Neural progenitor cell (in vitro differentiated cells): ENCODE measurements at regions not wholly inside any gene's neighbourhood (a gene's known extent, or its start where the extent isn't known, plus 50 kb on each side); places are given as distances from the start of the nearest gene placed in this dataset.

Experiments
- DNase-seq: peaks from one replicate; pipeline ENCODE4 v3.0.0-alpha.2; 2016; ENCODE audit warnings: low spot score
- H2AFZ ChIP-seq: fragments of 200-600 bp; sonication (generic); replicated peaks from 2 replicates; pipeline ENCODE4 v1.6.1; 2016; ENCODE audit warnings: antibody characterized with exemption
- H3F3A ChIP-seq: fragments of 200-600 bp; sonication (generic); 2 replicates; pipeline ENCODE4 v1.6.1; 2016; ENCODE audit warnings: antibody characterized with exemption, low read depth
- H3K27ac ChIP-seq: fragments of 200-600 bp; sonication (generic); 2 replicates; pipeline ENCODE4 v1.5.1; 2016; ENCODE audit warnings: mild to moderate bottlenecking
- H3K27me3 ChIP-seq: fragments of 200-600 bp; sonication (generic); 2 replicates; pipeline ENCODE4 v1.6.1; 2016; ENCODE audit warnings: mild to moderate bottlenecking, moderate library complexity
- H3K36me3 ChIP-seq: fragments of 200-600 bp; sonication (generic); 2 replicates; pipeline ENCODE4 v1.5.1; 2016
- H3K4me1 ChIP-seq: fragments of 200-600 bp; sonication (generic); 2 replicates; pipeline ENCODE4 v1.6.1; 2016; ENCODE audit warnings: mixed run types
- H3K4me2 ChIP-seq: fragments of 200-600 bp; sonication (generic); 2 replicates; pipeline ENCODE4 v1.6.1; 2016
- H3K4me3 ChIP-seq: fragments of 200-600 bp; sonication (generic); 2 replicates; pipeline ENCODE4 v1.5.1; 2016
- H3K79me2 ChIP-seq: fragments of 200-600 bp; sonication (generic); 2 replicates; pipeline ENCODE4 v1.6.1; 2016; ENCODE audit warnings: low read depth
- H3K9ac ChIP-seq: fragments of 200-600 bp; sonication (generic); 2 replicates; pipeline ENCODE4 v1.6.1; 2016
- H3K9me3 ChIP-seq: fragments of 200-600 bp; sonication (generic); 2 replicates; pipeline ENCODE4 v1.5.1; 2016; ENCODE audit warnings: low read depth
- H4K20me1 ChIP-seq: fragments of 200-600 bp; sonication (generic); 2 replicates; pipeline ENCODE4 v1.6.1; 2016; ENCODE audit warnings: low read depth
- H3K27ac Mint-ChIP-seq: 3 replicates; pipeline ENCODE4 v1.8.0; 2021; ENCODE audit warnings: mixed read lengths
- H3K27me3 Mint-ChIP-seq: 2 replicates; pipeline ENCODE4 v1.8.0; 2022; ENCODE audit warnings: low read depth, mild to moderate bottlenecking, inconsistent platforms, moderate library complexity, mixed read lengths; ENCODE audit not compliant: insufficient read depth
- H3K36me3 Mint-ChIP-seq: 3 replicates; pipeline ENCODE4 v1.8.0; 2021; ENCODE audit warnings: mixed read lengths
- H3K4me1 Mint-ChIP-seq: 3 replicates; pipeline ENCODE4 v1.8.0; 2021; ENCODE audit warnings: mixed read lengths
- H3K4me3 Mint-ChIP-seq: 3 replicates; pipeline ENCODE4 v1.8.0; 2021; ENCODE audit warnings: mild to moderate bottlenecking, moderate library complexity, mixed read lengths
- H3K9me3 Mint-ChIP-seq: 3 replicates; pipeline ENCODE4 v1.8.0; 2020; ENCODE audit warnings: mixed read lengths
- CTCF ChIP-seq: fragments of 200-600 bp; sonication (generic); IDR thresholded peaks from 2 replicates; pipeline ENCODE4 v1.5.1; 2017; ENCODE audit warnings: antibody characterized with exemption, mild to moderate bottlenecking
- EZH2 ChIP-seq: fragments of 200-600 bp; sonication (generic); IDR thresholded peaks from 2 replicates; pipeline ENCODE4 v1.6.1; 2017; ENCODE audit warnings: antibody characterized with exemption, mild to moderate bottlenecking, moderate library complexity
- EZH2phosphoT487 ChIP-seq: fragments of 200-600 bp; sonication (generic); IDR thresholded peaks from 2 replicates; pipeline ENCODE4 v1.6.1; 2017; ENCODE audit warnings: antibody characterized with exemption

GRCh38 chr3:117798221-117798620, 1088.6 kb downstream of the TUSC7 start:
- DNase-seq, result no peak
- H3K79me2 ChIP-seq, result no peaks in the 10 kb centered on the region
- Mint-ChIP-seq H3K27me3 (no peaks in the 10 kb centered on the region), H3K27ac (no peak overlapping the region), H3K36me3 (no peaks in the 10 kb centered on the region), H3K9me3 (no peaks in the 10 kb centered on the region), H3K4me1 (peaks cover 8% of the 10 kb centered on the region), H3K4me3 (no peak overlapping the region)
- H3K36me3 ChIP-seq, result no peaks in the 10 kb centered on the region
- no peaks in the 10 kb centered on the region for H4K20me1 ChIP-seq
- peaks cover 11% of the 10 kb centered on the region for H3K4me1 ChIP-seq
- no peak overlapping the region for H2AFZ ChIP-seq
- no peak overlapping the region for H3K9ac ChIP-seq
- H3K9me3 ChIP-seq, result no peaks in the 10 kb centered on the region
- H3K27ac ChIP-seq, result no peak overlapping the region
- H3K27me3 ChIP-seq, result no peaks in the 10 kb centered on the region
- H3F3A ChIP-seq, result no peaks in the 10 kb centered on the region
- H3K4me3 ChIP-seq, result no peak overlapping the region
- TF ChIP-seq EZH2phosphoT487, result no peak
- TF ChIP-seq EZH2, result no peak
- no peak for TF ChIP-seq CTCF
- no peak overlapping the region for H3K4me2 ChIP-seq

GRCh38 chr3:117798687-117799386, 1089.3 kb downstream of the TUSC7 start:
- Histone ChIP-seq H2AFZ (no peak overlapping the region), H3K27me3 (no peaks in the 10 kb centered on the region), H3K9ac (no peak overlapping the region), H3K79me2 (no peaks in the 10 kb centered on the region), H3K4me3 (no peak overlapping the region), H4K20me1 (no peaks in the 10 kb centered on the region), H3K27ac (no peak overlapping the region), H3F3A (no peaks in the 10 kb centered on the region), H3K36me3 (no peaks in the 10 kb centered on the region), H3K9me3 (no peaks in the 10 kb centered on the region), H3K4me1 (peaks cover 11% of the 10 kb centered on the region), H3K4me2 (no peak overlapping the region)
- Mint-ChIP-seq H3K4me1 (peaks cover 6% of the 10 kb centered on the region), H3K27ac (no peak overlapping the region), H3K27me3 (no peaks in the 10 kb centered on the region), H3K36me3 (no peaks in the 10 kb centered on the region), H3K4me3 (no peak overlapping the region), H3K9me3 (no peaks in the 10 kb centered on the region)
- no peak for DNase-seq
- no peak for TF ChIP-seq EZH2
- no peak for TF ChIP-seq CTCF
- no peak for TF ChIP-seq EZH2phosphoT487

- Mint-ChIP-seq H3K9me3 (no peaks in the 10 kb centered on the region), H3K27me3 (no peaks in the 10 kb centered on the region), H3K4me1 (peaks cover 3% of the 10 kb centered on the region), H3K27ac (no peak overlapping the region), H3K36me3 (no peaks in the 10 kb centered on the region), H3K4me3 (no peak overlapping the region)
- Histone ChIP-seq H3K4me2 (no peak overlapping the region), H3F3A (no peaks in the 10 kb centered on the region), H2AFZ (no peak overlapping the region), H3K4me3 (no peak overlapping the region), H3K27me3 (no peaks in the 10 kb centered on the region), H3K79me2 (no peaks in the 10 kb centered on the region), H4K20me1 (no peaks in the 10 kb centered on the region), H3K27ac (no peak overlapping the region), H3K36me3 (no peaks in the 10 kb centered on the region), H3K4me1 (peaks cover 11% of the 10 kb centered on the region), H3K9ac (no peak overlapping the region), H3K9me3 (no peaks in the 10 kb centered on the region)
- no peak for TF ChIP-seq CTCF
- no peak for TF ChIP-seq EZH2
- no peak for TF ChIP-seq EZH2phosphoT487
- no peak for DNase-seq
Observed at GRCh38 chr3:117799387-117799735, 1089.8 kb downstream of the TUSC7 start.
